ENCODE measurements at regions not wholly inside any gene's neighbourhood (a gene's known extent, or its start where the extent isn't known, plus 50 kb on each side); places are given as distances from the start of the nearest gene placed in this dataset.

GRCh38 chr6:170184316-170184715, 106.6 kb downstream of the DLL1 start:
- TF ChIP-seq POLR2A (IDR thresholded peaks at IDR 0.05) (no peak), CTCF (IDR thresholded peaks at IDR 0.05) (no peak)

Measured in testis (tissue), 2 donors.